GM12875 (cell line): ENCODE measurements at regions not wholly inside any gene's neighbourhood (a gene's known extent, or its start where the extent isn't known, plus 50 kb on each side); places are given as distances from the start of the nearest gene placed in this dataset.

Experiments
- H3K4me3 ChIP-seq: one replicate; pipeline ENCODE4 v1.5.1; 2011; ENCODE audit warnings: low read depth, low read length, control low read depth
- CTCF ChIP-seq: IDR thresholded peaks from 2 replicates; pipeline ENCODE4 v1.5.1; 2011; ENCODE audit warnings: low read depth, mild to moderate bottlenecking, control low read depth, inconsistent platforms, low read length, moderate library complexity, borderline replicate concordance; ENCODE audit not compliant: insufficient read depth

DNA sequence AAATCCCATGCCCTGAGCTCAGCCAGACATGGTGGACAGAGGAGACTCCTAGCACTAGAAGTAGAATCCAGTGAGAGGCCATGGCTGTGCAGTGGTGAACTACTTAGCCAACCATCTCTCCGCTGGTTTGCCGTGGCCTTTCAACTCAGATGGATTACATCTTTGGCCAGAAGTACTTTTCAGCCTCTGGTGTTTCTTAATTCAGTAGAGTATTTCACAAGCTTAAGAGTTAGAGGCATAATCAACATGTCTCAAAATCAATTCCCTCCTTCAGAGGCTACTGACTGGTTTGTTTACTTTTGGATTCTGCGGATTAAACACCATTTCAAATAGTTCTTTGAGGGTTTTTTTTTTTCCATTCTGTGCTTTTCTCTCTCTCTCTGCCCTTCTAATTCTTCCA is 91.1 kb upstream of the PGRMC2 start:
- H3K4me3 ChIP-seq = no peak overlapping the region
- no peak for TF ChIP-seq CTCF

- no peak for TF ChIP-seq CTCF
- H3K4me3 ChIP-seq = no peak overlapping the region
Measured at GRCh38 chr4:128376958-128377357, 89.3 kb upstream of the PGRMC2 start.

- no peak overlapping the region for H3K4me3 ChIP-seq
- no peak for TF ChIP-seq CTCF
Measured at GRCh38 chr4:128376303-128376702, 88.7 kb upstream of the PGRMC2 start.

- TF ChIP-seq CTCF = no peak
- no peak overlapping the region for H3K4me3 ChIP-seq
Measured at GRCh38 chr4:128373628-128374027, 86.0 kb upstream of the PGRMC2 start.

GRCh38 chr4:128371876-128372275 is 84.3 kb upstream of the PGRMC2 start:
- TF ChIP-seq CTCF = no peak
- no peak overlapping the region for H3K4me3 ChIP-seq

DNA sequence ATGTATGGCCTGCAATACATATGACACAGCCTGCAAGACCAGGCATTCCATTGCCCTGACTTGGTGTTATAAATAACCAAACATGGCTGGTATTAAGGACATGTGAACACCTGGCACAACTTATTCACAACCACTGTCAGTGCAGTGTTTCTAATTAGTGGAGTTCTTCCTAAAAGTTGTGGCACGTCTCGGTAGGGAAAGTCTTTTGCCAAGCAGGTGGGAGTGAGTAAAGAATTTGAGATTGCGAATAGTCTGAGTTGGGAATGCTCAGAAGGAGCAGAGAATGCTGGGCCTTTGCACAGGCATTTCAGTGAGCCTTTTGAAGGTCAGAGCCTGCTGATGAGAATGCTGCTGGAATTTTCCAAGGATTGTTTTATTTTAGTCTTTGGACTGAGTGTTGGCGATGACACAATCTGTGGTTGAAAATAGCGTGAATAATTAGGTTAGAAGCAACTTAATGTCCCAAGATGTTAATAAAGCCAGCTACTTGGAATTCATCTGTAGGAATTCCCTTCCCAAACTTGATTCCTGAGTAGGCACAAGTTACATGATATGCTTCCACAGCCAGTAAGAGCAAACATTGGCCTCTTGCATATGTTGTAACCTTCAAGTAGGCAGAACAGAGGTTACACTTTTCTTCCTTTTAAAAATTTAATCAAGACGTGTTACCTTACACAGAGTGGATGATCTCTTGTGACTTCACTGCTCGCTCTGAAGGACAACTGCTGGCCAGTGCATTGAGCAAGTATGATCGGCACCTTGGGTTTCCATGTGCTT is 83.6 kb upstream of the PGRMC2 start:
- no peak overlapping the region for H3K4me3 ChIP-seq
- TF ChIP-seq CTCF = no peak

- H3K4me3 ChIP-seq = no peak overlapping the region
- TF ChIP-seq CTCF = no peak
Measured at GRCh38 chr4:128366212-128366611, 78.6 kb upstream of the PGRMC2 start.
